ENCODE measurements at regions not wholly inside any gene's neighbourhood (a gene's known extent, or its start where the extent isn't known, plus 50 kb on each side); places are given as distances from the start of the nearest gene placed in this dataset.

DNA sequence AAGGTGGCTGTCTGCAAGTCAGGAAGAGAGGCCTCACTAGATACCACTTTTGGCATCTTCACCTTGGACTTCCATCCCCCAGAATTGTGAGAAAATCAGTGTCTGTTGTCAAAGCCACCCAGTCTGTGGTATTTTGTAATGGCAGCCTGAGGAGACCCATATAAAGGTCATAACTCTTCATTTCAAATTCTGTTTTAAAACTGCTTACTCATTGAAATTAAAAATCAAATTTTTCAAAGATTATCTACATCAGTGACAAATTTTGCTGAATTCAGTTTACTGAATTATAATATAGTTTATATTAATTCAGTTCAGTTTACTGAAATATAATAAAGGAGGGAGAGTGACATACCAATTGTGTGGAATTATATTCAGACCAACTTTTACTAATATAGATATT lies 133.1 kb upstream of the IL15 start:
- TF ChIP-seq, protein P1, sequence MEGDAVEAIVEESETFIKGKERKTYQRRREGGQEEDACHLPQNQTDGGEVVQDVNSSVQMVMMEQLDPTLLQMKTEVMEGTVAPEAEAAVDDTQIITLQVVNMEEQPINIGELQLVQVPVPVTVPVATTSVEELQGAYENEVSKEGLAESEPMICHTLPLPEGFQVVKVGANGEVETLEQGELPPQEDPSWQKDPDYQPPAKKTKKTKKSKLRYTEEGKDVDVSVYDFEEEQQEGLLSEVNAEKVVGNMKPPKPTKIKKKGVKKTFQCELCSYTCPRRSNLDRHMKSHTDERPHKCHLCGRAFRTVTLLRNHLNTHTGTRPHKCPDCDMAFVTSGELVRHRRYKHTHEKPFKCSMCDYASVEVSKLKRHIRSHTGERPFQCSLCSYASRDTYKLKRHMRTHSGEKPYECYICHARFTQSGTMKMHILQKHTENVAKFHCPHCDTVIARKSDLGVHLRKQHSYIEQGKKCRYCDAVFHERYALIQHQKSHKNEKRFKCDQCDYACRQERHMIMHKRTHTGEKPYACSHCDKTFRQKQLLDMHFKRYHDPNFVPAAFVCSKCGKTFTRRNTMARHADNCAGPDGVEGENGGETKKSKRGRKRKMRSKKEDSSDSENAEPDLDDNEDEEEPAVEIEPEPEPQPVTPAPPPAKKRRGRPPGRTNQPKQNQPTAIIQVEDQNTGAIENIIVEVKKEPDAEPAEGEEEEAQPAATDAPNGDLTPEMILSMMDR (IDR thresholded peaks at IDR 0.05; ENCODE audit: extremely low read depth, insufficient read depth, missing control alignments), result no peak
- DNase-seq (ENCODE audit: low spot score), result no peak
- in situ Hi-C loops (cut with MboI; ENCODE audit: low pct_unique_long_range_greater_than_20kb, low sequenced_read_pairs, unreplicated experiment), result no loop called here

- no peak for DNase-seq (ENCODE audit: low spot score)
- TF ChIP-seq, protein P1 (IDR thresholded peaks at IDR 0.05; ENCODE audit: extremely low read depth, insufficient read depth, missing control alignments), result no peak
- in situ Hi-C loops (cut with MboI; ENCODE audit: low pct_unique_long_range_greater_than_20kb, low sequenced_read_pairs, unreplicated experiment), result no loop called here
Measured at GRCh38 chr4:141511055-141511454, 125.3 kb upstream of the IL15 start.

DNA sequence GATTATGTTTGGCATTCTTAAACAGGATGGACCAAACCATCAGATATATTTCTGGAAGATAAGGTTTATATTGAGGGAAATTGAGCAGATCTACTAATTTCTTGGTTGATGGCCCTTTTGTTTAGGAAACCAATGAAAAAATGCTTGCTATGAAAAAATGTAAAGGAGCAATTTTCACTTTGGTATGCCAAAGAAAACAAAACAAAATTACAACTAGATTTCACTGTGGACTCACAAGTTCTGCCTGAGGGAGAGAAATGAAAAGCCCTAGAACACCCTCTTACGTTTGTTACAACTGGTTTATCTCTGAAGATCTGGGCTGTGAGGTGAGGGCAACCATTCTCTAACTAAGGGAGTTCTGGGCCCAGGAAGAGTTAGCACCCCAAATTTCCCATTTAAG lies 122.5 kb upstream of the IL15 start:
- no peak for DNase-seq (ENCODE audit: low spot score)
- in situ Hi-C loops (cut with MboI; ENCODE audit: low pct_unique_long_range_greater_than_20kb, low sequenced_read_pairs, unreplicated experiment), result no loop called here
- TF ChIP-seq, protein P1 (IDR thresholded peaks at IDR 0.05; ENCODE audit: extremely low read depth, insufficient read depth, missing control alignments), result no peak

- TF ChIP-seq, protein P1 (IDR thresholded peaks at IDR 0.05; ENCODE audit: extremely low read depth, insufficient read depth, missing control alignments), result no peak
- DNase-seq (ENCODE audit: low spot score), result no peak
- in situ Hi-C loops (cut with MboI; ENCODE audit: low pct_unique_long_range_greater_than_20kb, low sequenced_read_pairs, unreplicated experiment), result no loop called here
Measured at GRCh38 chr4:141518222-141518621, 118.2 kb upstream of the IL15 start.

DNA sequence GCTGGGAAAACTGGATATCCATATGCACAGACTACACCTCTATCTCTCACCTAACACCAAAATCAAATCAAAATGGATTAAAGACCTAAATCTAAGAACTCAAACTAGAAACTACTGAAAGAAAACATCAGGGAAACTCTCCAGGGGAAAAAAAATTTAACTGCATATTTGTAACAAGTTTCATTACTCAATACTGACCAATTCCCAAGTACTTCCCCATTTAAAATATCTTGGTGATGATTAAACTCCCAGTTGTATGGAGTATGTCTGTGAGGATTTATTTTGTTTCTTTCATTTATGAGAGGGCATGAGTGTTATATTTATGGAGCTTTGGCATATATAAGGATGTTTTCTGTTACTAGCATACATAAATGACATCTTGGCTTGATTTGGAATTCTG lies 112.3 kb upstream of the IL15 start:
- in situ Hi-C loops (cut with MboI; ENCODE audit: low pct_unique_long_range_greater_than_20kb, low sequenced_read_pairs, unreplicated experiment), result no loop called here
- TF ChIP-seq, protein P1 (IDR thresholded peaks at IDR 0.05; ENCODE audit: extremely low read depth, insufficient read depth, missing control alignments), result no peak
- no peak for DNase-seq (ENCODE audit: low spot score)

- in situ Hi-C loops (cut with MboI; ENCODE audit: low pct_unique_long_range_greater_than_20kb, low sequenced_read_pairs, unreplicated experiment), result no loop called here
- TF ChIP-seq, protein P1 (IDR thresholded peaks at IDR 0.05; ENCODE audit: extremely low read depth, insufficient read depth, missing control alignments), result no peak
Measured at GRCh38 chr4:141524841-141525240, 111.5 kb upstream of the IL15 start.

GRCh38 chr4:141530627-141531026 lies 105.8 kb upstream of the IL15 start:
- DNase-seq (ENCODE audit: low spot score), result no peak
- in situ Hi-C loops (cut with MboI; ENCODE audit: low pct_unique_long_range_greater_than_20kb, low sequenced_read_pairs, unreplicated experiment), result no loop called here
- TF ChIP-seq, protein P1 (IDR thresholded peaks at IDR 0.05; ENCODE audit: extremely low read depth, insufficient read depth, missing control alignments), result no peak

More at GRCh38 chr4:141524841-141525240, 111.5 kb upstream of the IL15 start:
- DNase-seq (ENCODE audit: low spot score), result no peak

Measured in GM13977 (cell line).